A673 (cell line): ENCODE measurements at regions not wholly inside any gene's neighbourhood (a gene's known extent, or its start where the extent isn't known, plus 50 kb on each side); places are given as distances from the start of the nearest gene placed in this dataset.

Source experiments
- BruUV-seq: library from RNA; stranded (reverse); fragments of 400-500 nt; replicated peaks from 2 replicates; lab custom pipeline; 2021; lab: Mats Ljungman, UMichigan
- CTCF ChIA-PET: fragments of 300-600 bp; sonication (Branson Sonifier 250); formaldehyde crosslinking; loops from one replicate; lab custom pipeline; 2022; ENCODE audit warnings: antibody characterized with exemption; lab: Charles Lee
- POLR2A ChIA-PET: fragments of 300-600 bp; sonication (Branson Sonifier 250); formaldehyde crosslinking; loops from one replicate; lab custom pipeline; 2022; ENCODE audit warnings: antibody characterized with exemption; ENCODE audit not compliant: low non-redundant PET; lab: Charles Lee
- DNase-seq: peaks from one replicate; pipeline ENCODE4 v3.0.0-alpha.2; 2015; ENCODE audit warnings: low spot score
- H3K27ac ChIP-seq: fragments of 200-600 bp; sonication (generic); 2 replicates; pipeline ENCODE4 v1.5.1; 2016; ENCODE audit warnings: mixed run types, low read depth, mild to moderate bottlenecking, mixed read lengths, antibody characterized with exemption, low read length; ENCODE audit not compliant: poor library complexity, severe bottlenecking
- H3K27me3 ChIP-seq: fragments of 200-600 bp; sonication (generic); replicated peaks from 2 replicates; pipeline ENCODE4 v1.6.1; 2017; ENCODE audit warnings: mixed run types, low read depth, mild to moderate bottlenecking, mixed read lengths, antibody characterized with exemption, low read length; ENCODE audit not compliant: insufficient read depth, poor library complexity
- H3K36me3 ChIP-seq: fragments of 200-600 bp; sonication (generic); 2 replicates; pipeline ENCODE4 v1.6.1; 2016; ENCODE audit warnings: mixed run types, mild to moderate bottlenecking, mixed read lengths, antibody characterized with exemption, low read length; ENCODE audit not compliant: insufficient read depth, poor library complexity, severe bottlenecking
- H3K4me1 ChIP-seq: fragments of 200-600 bp; sonication (generic); 2 replicates; pipeline ENCODE4 v1.6.1; 2017; ENCODE audit warnings: mixed run types, mild to moderate bottlenecking, mixed read lengths, antibody characterized with exemption, low read length; ENCODE audit not compliant: insufficient read depth, poor library complexity, severe bottlenecking
- H3K4me3 ChIP-seq: fragments of 200-600 bp; sonication (generic); 2 replicates; pipeline ENCODE4 v1.5.1; 2016; ENCODE audit warnings: low read depth, mixed run types, mild to moderate bottlenecking, mixed read lengths, low read length; ENCODE audit not compliant: poor library complexity, severe bottlenecking
- H3K9me3 ChIP-seq: fragments of 200-600 bp; sonication (generic); 2 replicates; pipeline ENCODE4 v1.6.1; 2016; ENCODE audit warnings: mixed run types, low read depth, mild to moderate bottlenecking, mixed read lengths, antibody characterized with exemption, low read length; ENCODE audit not compliant: poor library complexity, severe bottlenecking
- CTCF ChIP-seq: fragments of 300-800, 200-600 bp; sonication (generic); conservative IDR thresholded peaks from 2 replicates; pipeline ENCODE4 v1.5.1; 2017; ENCODE audit warnings: low read depth, mild to moderate bottlenecking, antibody characterized with exemption, low read length, moderate library complexity, mixed read lengths
- EZH2 ChIP-seq: fragments of 200-600 bp; sonication (generic); IDR thresholded peaks from 2 replicates; pipeline ENCODE4 v1.6.1; 2017; ENCODE audit warnings: borderline replicate concordance, low read depth, mild to moderate bottlenecking, mixed read lengths, antibody characterized with exemption, low read length; ENCODE audit not compliant: poor library complexity, severe bottlenecking
- intact Hi-C: fragments of 100-400 bp; cut with micrococcal nuclease; formaldehyde crosslinking; loops from one replicate; pipeline ENCODE4 v1.10.0; 2022; ENCODE audit not compliant: unreplicated experiment

DNA sequence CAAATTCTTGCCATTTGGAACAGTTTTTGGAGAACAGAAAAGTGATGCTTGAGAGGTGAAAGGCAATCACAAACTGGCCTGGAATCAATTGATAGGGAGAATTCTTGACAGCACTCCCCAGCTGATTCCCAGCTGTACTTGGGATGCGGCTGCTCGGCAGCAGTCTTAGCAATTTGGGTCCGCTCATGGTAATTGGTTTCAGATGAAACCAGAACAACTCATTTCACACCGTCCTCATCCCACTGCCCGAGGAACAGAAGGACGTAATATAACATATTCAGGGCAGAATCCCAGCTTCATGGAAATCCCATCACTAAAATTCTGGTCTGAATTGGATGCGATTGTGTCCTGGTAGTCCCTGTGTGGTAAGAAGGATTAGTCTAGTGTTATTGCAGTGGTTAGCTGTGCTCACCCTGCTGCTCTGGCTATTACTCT, 223.3 kb upstream of the FERD3L start:
- intact Hi-C loops = no loop called here
- CTCF ChIA-PET = no interaction called here
- Histone ChIP-seq H3K4me1 (no peaks in the 10 kb centered on the region), H3K27ac (no peak overlapping the region), H3K9me3 (no peaks in the 10 kb centered on the region), H3K4me3 (no peak overlapping the region), H3K36me3 (no peaks in the 10 kb centered on the region), H3K27me3 (no peaks in the 10 kb centered on the region)
- POLR2A ChIA-PET = no interaction called here
- DNase-seq = no peak
- BruUV-seq = no TSS peak
- no peak for TF ChIP-seq EZH2
- TF ChIP-seq CTCF = no peak

- H3K4me1 ChIP-seq = no peaks in the 10 kb centered on the region
- no peak overlapping the region for H3K27ac ChIP-seq
- ChIA-PET POLR2A (no interaction called here), CTCF (no interaction called here)
- no peaks in the 10 kb centered on the region for H3K27me3 ChIP-seq
- no peaks in the 10 kb centered on the region for H3K36me3 ChIP-seq
- no peak for DNase-seq
- no peak overlapping the region for H3K4me3 ChIP-seq
- TF ChIP-seq CTCF = no peak
- no peak for TF ChIP-seq EZH2
- no peaks in the 10 kb centered on the region for H3K9me3 ChIP-seq
- intact Hi-C loops = no loop called here
- BruUV-seq = no TSS peak
Measured at GRCh38 chr7:19364950-19365349, 219.7 kb upstream of the FERD3L start.

DNA sequence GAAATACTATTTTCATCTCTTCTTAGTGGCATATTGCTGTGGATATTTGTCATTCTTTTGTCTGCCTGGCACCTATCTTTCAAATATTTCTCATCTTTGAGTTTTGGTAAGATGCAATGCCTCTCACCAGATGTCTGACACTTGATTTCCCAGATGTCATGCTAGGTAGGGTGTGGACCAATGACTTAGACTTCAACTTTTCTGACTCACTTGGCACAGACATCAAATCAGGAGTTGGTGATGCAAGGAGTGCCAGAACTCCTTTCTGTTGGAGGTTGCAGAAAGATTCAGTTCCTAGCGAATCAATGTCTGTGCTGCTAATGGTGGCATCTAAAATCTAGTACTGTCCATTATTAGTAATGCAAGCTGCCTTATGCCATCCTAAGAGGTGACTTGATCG, 216.9 kb upstream of the FERD3L start:
- POLR2A ChIA-PET = no interaction called here
- no peak for DNase-seq
- BruUV-seq = no TSS peak

More for the DNA sequence above, 216.9 kb upstream of the FERD3L start:
- H3K9me3 ChIP-seq = no peaks in the 10 kb centered on the region
- H3K27me3 ChIP-seq = no peaks in the 10 kb centered on the region
- H3K4me1 ChIP-seq = no peaks in the 10 kb centered on the region
- CTCF ChIA-PET = interaction anchor here (0.5 kb wide), 1 partner anchor 39 kb away, joined by 3 read pairs; no protein-coding TSS in a partner anchor
- no peaks in the 10 kb centered on the region for H3K36me3 ChIP-seq
- no peak overlapping the region for H3K4me3 ChIP-seq
- TF ChIP-seq EZH2 (no peak), CTCF (no peak)
- no peak overlapping the region for H3K27ac ChIP-seq
- intact Hi-C loops = no loop called here
